SK-N-DZ (cell line): ENCODE measurements at regions not wholly inside any gene's neighbourhood (a gene's known extent, or its start where the extent isn't known, plus 50 kb on each side); places are given as distances from the start of the nearest gene placed in this dataset.

Experiments used
- DNase-seq: peaks from one replicate; pipeline ENCODE4 v3.0.0-alpha.2; 2015; ENCODE audit warnings: low spot score

DNA sequence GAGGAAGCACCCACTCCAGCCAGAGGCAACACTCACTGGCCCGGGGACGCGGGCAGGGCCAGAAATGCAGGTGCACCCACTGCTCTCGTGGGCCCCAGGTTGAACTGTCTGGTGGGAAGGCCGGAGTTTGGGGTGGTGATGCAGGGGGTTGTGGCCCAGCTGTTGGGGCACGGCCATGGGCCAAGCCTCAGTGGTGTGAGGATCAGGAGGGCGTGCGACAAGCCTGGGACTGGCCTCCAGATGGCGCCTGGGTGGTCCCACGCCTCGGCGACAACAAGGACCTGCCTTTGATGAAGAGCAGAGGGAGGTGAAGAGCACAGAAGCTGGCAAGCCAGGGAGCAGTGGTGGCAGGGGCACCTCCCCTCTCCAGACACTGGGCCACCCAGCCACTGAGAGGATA lies 240.8 kb downstream of the BRD1 start:
- peak; percentile 11 for DNase-seq

DNA sequence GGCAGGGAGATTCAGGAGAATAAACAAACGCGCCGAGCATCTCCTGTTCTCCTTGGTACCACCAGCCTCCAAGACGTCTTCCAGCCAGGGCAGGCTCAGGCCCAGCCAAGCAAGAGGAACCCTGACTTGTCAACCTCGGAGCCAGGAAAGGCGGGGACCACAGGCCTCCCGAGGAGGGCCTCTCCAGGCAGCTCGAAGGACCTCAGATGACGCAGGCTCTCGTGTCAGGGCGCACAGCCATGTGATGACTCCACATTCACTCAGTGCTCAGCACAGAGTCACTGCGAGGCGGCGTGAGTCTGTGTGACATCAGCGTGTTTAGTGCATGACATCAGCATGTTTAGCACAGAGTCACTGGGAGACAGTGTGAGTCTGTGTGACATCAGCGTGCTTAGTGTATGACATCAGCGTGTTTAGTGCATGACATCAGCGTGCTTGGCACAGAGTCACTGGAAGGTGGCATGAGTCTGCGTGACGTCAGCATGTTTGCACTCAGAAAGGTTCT lies 241.4 kb downstream of the BRD1 start:
- no peak for DNase-seq

DNA sequence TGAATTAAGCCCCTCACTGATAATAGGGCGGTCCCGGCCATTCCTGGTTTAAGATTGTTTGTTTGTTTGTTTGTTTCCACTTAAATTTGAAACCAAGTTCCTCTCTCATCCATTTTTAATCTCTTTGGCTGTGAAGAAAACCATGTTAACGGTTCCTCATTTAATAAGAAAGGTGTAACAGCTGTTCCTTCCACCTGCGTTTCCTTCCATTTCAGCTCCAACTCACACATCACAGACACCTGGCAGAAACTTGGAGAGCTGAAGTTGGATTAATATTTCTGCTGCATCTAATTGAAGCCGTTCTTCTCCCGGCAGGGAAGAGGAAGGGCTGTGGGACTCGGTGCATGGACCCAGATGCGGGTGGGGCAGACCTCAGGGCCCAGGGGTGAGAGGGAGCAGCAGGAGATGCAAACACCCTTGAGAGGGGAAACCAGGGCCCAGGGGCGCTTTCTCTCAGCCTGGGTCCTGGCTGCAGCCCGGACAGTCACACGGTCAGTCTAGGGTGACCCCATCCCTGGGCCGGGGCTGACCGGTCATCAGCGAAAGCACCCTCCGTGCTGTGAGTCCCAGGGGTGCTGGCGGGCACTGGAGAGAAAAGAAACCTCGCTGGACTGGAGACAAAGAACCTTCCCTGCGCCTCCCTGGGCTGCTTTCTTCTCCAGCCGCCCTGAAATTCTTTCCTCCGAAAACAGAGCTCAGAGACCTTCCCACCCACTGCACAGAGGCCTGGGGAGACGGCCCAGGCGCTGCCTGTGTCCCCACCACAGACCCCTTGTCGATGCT lies 242.0 kb downstream of the BRD1 start:
- DNase-seq, result no peak

GRCh38 chr22:49583886-49584505 lies 243.7 kb downstream of the BRD1 start:
- no peak for DNase-seq

DNA sequence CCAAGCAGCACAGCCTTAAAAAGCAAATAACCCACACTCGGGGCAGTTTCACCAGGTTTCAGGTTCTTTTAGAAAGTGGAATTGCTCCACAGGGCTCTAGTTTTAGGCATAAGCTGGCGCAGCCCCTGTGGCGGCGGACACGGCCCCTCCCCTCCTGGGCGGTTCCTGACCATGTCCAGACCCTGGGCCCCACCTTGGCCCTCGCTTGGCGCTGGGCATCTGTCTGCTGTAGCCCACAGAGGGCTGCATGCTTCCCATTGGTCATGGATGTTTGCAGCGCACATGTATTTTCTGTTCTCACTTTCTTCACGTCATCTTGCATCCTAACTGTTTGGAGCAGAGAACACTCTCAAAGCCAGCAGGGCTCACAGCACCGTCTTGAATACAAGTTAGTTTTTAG lies 244.3 kb downstream of the BRD1 start:
- no peak for DNase-seq

GRCh38 chr22:49582678-49583077 lies 245.0 kb downstream of the BRD1 start:
- DNase-seq, result no peak

- DNase-seq, result no peak
Observed at GRCh38 chr22:49582181-49582580, 245.5 kb downstream of the BRD1 start.

- DNase-seq, result no peak
Observed at GRCh38 chr22:49580024-49580423, 247.6 kb downstream of the BRD1 start.

GRCh38 chr22:49577168-49578060 lies 250.3 kb downstream of the BRD1 start:
- DNase-seq, result no peak

- no peak for DNase-seq
Observed at GRCh38 chr22:49576241-49577141, 251.2 kb downstream of the BRD1 start.

DNA sequence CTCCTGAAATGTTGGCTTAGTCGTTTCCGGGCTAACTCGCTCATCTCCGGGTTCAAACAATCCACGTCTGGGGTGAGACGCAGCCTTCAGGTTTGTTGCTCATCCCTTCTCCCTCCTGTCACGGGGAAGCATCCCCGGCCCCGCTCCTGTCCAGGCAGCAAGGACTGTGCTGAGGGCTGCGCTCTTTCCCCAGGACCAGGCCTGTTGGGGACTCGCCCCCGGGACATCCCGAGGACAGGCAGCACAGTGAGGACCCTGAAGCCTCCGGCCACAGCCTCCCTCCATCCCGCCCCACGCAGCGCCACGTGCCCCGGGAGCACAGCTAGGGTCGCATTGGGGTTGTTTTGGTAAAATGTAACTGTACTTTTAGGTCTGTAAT lies 252.0 kb downstream of the BRD1 start:
- no peak for DNase-seq

DNA sequence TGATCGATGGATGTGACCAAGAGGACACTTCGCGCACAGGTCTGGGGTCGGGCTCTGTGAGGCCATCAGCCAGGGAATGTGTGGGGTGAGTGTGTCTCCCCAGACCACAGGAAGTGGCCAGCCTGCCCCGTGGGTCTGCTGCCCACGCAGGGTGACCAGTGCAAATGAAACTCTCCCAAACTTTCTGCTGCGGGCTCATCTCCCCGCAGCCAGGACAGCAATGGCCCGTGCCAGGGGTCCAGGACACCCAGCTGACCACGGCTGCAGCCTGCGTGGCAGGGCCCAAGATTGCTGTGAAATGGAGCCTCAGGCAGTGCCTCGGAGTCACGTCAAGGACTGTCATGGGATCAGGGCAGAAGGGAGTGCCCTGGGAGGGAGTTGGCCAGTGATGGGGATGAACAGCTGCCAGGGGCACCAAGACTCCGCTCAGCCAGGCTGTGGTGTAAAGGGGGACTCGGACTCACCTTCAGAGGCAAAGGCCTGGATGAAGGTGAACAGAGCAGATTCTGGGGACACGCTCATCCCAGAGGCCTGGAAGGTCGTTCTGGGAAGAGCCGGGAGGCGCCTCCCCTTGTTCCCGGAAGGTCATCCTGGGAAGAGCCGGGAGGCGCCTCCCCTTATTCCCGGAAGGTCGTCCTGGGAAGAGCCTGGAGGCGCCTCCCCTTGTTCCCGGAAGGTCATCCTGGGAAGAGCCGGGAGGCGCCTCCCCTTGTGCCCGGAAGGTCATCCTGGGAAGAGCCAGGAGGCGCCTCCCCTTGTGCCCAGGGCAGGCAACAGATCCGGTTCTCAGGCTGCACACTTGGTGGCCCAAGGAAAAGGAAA lies 252.6 kb downstream of the BRD1 start:
- DNase-seq, result no peak

- no peak for DNase-seq
Observed at GRCh38 chr22:49574205-49574880, 253.3 kb downstream of the BRD1 start.

- no peak for DNase-seq
Observed at GRCh38 chr22:49573109-49573765, 254.4 kb downstream of the BRD1 start.

DNA sequence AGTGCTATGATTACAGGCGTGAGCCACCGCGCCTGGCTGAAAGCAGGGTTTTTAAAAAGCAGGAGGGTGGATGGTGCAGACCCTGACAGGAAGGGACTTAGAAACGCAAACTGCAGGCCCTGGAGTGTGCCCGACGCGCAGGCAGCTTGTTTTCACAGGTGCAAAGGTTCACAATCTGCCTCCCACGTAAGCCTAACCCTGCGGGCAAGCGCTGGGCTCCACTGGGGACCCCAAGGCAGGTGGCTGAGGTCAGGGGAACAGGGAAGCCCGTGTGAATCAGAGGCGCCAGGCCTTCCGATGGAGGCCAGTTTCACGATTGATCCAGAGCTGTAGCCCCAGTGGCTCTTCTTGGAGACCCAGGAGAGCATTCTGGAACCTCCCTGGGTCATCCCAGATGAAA lies 256.3 kb downstream of the BRD1 start:
- DNase-seq, result no peak

GRCh38 chr22:49570032-49570848 lies 257.4 kb downstream of the BRD1 start:
- DNase-seq, result no peak

DNA sequence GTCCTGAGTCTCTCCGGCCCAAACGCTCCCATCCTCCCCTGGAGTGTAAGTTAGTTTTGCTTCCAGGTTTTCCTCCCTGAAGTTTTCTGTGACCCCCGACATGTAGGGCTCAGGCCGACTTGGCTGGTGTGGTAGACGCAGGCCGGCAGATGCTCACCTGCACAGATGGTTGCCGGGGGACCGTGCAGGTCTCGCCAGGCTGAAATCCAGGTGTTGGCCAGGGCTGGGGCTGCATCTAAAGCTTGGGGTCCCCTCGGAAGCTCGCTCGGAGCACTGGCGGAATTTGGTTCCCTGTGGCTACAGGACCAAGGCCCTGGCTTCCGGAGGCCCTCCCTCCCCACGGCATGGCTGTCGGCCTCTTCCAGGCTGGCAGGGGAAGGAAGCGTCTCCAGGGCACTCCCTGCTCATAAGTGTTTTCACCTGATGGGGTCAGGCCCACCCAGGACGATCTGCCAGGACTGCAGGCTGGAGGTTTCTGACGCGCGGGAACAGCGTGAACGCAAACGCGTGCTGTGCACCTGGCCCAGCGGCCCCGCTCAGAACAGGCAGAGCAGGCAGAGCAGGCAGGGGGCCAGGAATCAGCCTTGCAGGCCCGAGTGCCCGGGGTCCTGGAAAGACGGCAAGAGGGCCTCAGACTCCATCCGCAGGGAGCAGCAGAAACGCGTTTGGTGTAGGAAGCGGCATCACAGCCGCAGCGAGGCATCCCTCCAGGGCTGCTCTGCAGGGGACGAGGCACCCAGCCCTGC lies 258.2 kb downstream of the BRD1 start:
- DNase-seq, result no peak
